ENCODE measurements at regions not wholly inside any gene's neighbourhood (a gene's known extent, or its start where the extent isn't known, plus 50 kb on each side); places are given as distances from the start of the nearest gene placed in this dataset.
"Not testable (repeated sequence)": the region's sequence is repeated elsewhere in the genome, so short reads cannot be mapped to it uniquely, and the experiment has no call there.

DNA sequence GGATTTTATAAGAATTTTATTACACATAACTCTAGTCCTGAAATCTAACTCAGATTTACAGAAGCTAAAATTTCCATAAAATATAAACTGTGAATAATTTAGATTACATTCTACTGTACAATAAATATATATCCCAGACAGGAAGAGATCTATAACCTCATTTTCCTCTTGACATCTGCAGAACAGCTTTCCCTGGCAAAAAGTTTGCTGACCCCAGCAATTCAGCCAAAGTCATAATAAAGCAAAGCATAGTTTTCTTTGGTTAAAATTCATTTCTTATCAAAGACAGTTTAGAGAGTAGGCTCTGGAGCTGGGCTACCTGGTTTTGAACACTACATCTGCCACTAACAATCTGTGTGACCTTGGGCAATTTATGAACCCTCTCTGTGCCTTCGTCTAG is 372.5 kb downstream of the CAAP1 start:
- Histone ChIP-seq H3K9ac (no peak overlapping the region), H3K4me1 (no peaks in the 10 kb centered on the region), H3K4me3 (no peak overlapping the region), H3K9me3 (no peaks in the 10 kb centered on the region), H3K27ac (no peak overlapping the region), H3K36me3 (no peaks in the 10 kb centered on the region), H3K4me2 (no peak overlapping the region), H3K27me3 (no peaks in the 10 kb centered on the region), H4K20me1 (no peaks in the 10 kb centered on the region)
- no peak for TF ChIP-seq Cebpa-rat (IDR thresholded peaks at IDR 0.05)

DNA sequence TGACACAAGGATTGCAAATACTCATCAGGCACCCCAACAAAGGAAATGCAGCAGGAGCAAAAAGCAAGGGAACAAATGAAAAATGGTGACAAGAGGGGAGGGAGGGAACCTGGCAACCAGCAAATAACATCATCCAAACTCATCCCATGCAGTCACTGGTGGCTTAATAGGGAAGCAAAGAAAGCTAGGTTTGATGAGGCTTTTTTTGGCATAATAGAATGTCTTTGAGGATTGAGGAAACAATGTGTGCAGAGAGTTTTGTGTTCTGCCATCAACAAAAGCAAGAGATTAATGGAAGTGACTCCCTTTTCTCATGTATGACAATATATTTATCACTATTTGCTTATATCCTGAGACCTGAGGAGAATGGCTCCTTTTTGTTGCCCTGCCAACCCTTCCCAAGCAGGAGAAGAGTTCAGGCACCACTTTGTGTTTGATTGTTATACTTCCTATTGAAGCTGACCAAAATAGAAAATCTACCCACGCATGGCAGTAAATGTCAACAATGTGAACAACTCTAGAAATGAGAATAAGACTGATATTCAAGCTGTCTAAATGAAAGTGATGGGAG is 375.7 kb downstream of the CAAP1 start:
- H3K27me3 ChIP-seq = no peaks in the 10 kb centered on the region
- H3K4me2 ChIP-seq = no peak overlapping the region
- H3K36me3 ChIP-seq = no peaks in the 10 kb centered on the region
- no peaks in the 10 kb centered on the region for H4K20me1 ChIP-seq
- no peak for TF ChIP-seq Cebpa-rat (IDR thresholded peaks at IDR 0.05)
- H3K27ac ChIP-seq = no peak overlapping the region
- H3K4me3 ChIP-seq = no peak overlapping the region
- H3K4me1 ChIP-seq = no peaks in the 10 kb centered on the region
- no peaks in the 10 kb centered on the region for H3K9me3 ChIP-seq
- no peak overlapping the region for H3K9ac ChIP-seq

DNA sequence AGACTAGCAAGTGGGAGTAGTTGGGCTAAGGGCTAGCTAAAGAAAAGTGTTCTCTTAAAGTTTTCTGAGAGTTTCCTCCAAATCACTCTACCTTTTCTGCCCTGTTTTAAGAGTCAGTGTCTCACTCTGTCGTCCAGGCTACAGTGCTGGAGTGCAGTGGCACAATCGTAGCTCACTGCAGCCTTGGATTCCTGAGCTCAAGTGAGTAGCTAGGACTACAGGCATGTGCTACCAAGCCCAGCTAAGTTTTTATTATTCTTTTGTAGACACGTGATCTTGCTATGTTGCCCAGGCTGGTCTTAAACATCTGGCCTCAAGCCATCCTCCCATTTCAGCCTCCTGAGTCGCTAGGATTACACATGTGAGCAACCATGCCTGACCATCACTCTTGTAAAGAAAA is 378.9 kb downstream of the CAAP1 start:
- no peaks in the 10 kb centered on the region for H3K27me3 ChIP-seq
- H3K4me2 ChIP-seq = no peak overlapping the region
- H3K9me3 ChIP-seq = no peaks in the 10 kb centered on the region
- no peaks in the 10 kb centered on the region for H3K36me3 ChIP-seq
- no peak overlapping the region for H3K27ac ChIP-seq
- H4K20me1 ChIP-seq = no peaks in the 10 kb centered on the region
- H3K4me1 ChIP-seq = no peaks in the 10 kb centered on the region
- H3K4me3 ChIP-seq = no peak overlapping the region
- H3K9ac ChIP-seq = no peak overlapping the region
- TF ChIP-seq Cebpa-rat (IDR thresholded peaks at IDR 0.05) = no peak

DNA sequence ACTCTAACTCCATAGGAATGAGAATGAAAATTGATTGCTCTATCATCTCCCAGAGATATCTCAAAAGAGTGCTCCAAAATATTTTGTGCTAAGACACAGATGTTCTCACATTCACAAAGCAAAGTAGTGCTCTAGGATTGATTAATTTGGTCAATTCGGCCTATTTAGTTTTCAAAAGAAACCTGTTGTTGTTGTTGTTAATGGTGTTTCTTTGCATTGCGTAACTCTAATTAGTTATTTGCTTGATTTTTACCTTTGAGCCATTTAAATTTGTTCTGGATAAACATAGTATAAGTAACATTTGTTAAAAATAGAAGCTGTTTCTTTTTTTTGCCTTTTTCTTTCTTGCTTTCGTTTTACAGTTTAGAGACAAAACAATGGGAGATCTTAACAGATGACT is 382.5 kb downstream of the CAAP1 start:
- Histone ChIP-seq H3K27me3 (no peaks in the 10 kb centered on the region), H3K4me2 (no peak overlapping the region), H3K4me1 (no peaks in the 10 kb centered on the region), H3K27ac (no peak overlapping the region), H3K9me3 (no peaks in the 10 kb centered on the region), H3K4me3 (no peak overlapping the region), H4K20me1 (no peaks in the 10 kb centered on the region), H3K36me3 (no peaks in the 10 kb centered on the region), H3K9ac (no peak overlapping the region)
- no peak for TF ChIP-seq Cebpa-rat (IDR thresholded peaks at IDR 0.05)

DNA sequence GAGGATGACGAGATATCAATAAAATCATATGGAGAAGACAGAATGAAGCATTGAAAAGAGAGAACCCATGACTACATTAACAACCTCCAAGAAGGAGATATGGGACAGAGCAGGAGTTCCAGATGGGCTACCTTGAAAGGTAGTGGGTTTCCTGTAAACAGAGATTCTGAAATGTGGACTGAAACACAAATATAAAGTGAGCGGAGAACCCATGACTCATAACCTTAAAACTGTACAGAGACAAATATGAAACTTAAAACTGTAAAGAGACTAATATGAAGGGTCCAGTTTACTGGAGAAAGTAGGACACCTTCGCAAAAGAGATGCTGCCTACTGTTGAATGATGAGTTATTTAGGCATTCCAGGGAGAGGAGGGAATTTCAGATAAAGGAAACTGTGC is 383.7 kb downstream of the CAAP1 start:
- Histone ChIP-seq H3K36me3 (no peaks in the 10 kb centered on the region), H3K27ac (no peak overlapping the region), H3K4me1 (no peaks in the 10 kb centered on the region), H3K9ac (no peak overlapping the region), H3K9me3 (no peaks in the 10 kb centered on the region), H4K20me1 (no peaks in the 10 kb centered on the region), H3K4me3 (no peak overlapping the region), H3K4me2 (no peak overlapping the region), H3K27me3 (no peaks in the 10 kb centered on the region)
- TF ChIP-seq Cebpa-rat (IDR thresholded peaks at IDR 0.05) = no peak

DNA sequence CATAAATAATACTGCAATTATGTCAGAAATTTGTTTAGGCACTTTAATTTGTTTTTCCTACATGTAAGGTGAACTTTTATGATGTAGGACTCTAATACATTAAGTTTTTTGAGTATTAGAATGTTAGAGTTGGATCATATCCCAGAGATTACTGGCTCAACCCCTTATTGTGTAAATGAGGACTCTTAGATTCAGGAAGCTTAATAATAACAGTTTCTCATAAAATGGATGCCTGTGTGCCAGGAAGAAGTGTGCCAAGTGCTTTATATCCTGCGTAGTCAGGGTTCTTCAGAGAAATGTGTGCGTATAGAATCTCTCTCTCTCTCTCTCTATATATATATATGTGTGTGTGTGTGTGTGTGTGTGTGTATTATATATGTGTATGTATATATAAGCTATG is 388.5 kb downstream of the CAAP1 start:
- H4K20me1 ChIP-seq = no peaks in the 10 kb centered on the region
- no peak overlapping the region for H3K27ac ChIP-seq
- H3K9ac ChIP-seq = no peak overlapping the region
- H3K4me2 ChIP-seq = no peak overlapping the region
- no peak overlapping the region for H3K4me3 ChIP-seq
- H3K36me3 ChIP-seq = no peaks in the 10 kb centered on the region
- no peak for TF ChIP-seq Cebpa-rat (IDR thresholded peaks at IDR 0.05)
- H3K4me1 ChIP-seq = no peaks in the 10 kb centered on the region
- no peaks in the 10 kb centered on the region for H3K27me3 ChIP-seq
- H3K9me3 ChIP-seq = no peaks in the 10 kb centered on the region

DNA sequence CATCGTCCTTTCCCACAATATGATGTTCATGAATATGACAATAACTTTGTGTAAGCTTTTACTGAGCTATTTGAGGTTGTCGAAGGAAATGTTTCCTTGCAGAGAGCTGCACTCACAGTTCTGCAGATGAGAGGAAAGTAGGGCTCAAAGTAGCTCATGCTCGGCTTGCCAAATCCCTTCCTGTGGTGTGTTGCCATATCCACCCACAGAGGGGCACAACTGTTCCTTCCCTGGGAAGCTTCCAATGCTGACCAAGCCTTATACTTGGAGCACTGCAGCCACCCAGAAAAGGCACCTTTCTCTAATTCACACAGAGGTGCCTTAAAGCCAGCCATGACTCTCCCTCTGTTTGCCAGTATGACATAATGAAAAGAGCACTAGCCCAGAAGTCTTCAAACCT is 390.3 kb downstream of the CAAP1 start:
- H4K20me1 ChIP-seq = no peaks in the 10 kb centered on the region
- H3K4me2 ChIP-seq = no peak overlapping the region
- no peaks in the 10 kb centered on the region for H3K36me3 ChIP-seq
- no peak overlapping the region for H3K27ac ChIP-seq
- H3K4me3 ChIP-seq = no peak overlapping the region
- no peaks in the 10 kb centered on the region for H3K27me3 ChIP-seq
- no peaks in the 10 kb centered on the region for H3K4me1 ChIP-seq
- TF ChIP-seq Cebpa-rat (IDR thresholded peaks at IDR 0.05) = no peak
- peaks cover 5% of the 10 kb centered on the region; the same call in 1 of the 2 replicates for H3K9me3 ChIP-seq
- H3K9ac ChIP-seq = no peak overlapping the region

DNA sequence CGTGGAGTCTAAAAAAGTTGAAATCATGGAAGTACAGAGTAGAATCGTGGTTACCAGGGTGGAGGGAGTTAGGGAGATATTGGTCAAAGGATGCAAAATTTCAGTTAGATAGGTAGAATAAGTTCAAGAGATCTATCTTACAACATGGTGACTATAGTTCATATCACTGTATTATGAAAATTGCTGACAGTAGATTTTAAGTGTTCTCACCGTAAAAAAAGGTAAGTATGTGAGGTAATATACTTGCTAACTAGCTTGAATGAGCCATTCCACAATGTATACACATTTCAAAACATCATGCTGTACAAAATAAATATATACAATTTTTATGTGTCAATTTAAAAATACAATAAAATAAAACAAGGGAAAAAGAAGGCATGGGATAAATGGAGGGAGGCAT is 392.1 kb downstream of the CAAP1 start:
- Histone ChIP-seq H3K27me3 (no peaks in the 10 kb centered on the region), H3K36me3 (no peaks in the 10 kb centered on the region), H3K9ac (no peak overlapping the region), H3K4me3 (no peak overlapping the region), H4K20me1 (no peaks in the 10 kb centered on the region), H3K27ac (no peak overlapping the region), H3K4me2 (no peak overlapping the region), H3K9me3 (peaks cover 5% of the 10 kb centered on the region; the same call in 1 of the 2 replicates), H3K4me1 (no peaks in the 10 kb centered on the region)
- no peak for TF ChIP-seq Cebpa-rat (IDR thresholded peaks at IDR 0.05)

DNA sequence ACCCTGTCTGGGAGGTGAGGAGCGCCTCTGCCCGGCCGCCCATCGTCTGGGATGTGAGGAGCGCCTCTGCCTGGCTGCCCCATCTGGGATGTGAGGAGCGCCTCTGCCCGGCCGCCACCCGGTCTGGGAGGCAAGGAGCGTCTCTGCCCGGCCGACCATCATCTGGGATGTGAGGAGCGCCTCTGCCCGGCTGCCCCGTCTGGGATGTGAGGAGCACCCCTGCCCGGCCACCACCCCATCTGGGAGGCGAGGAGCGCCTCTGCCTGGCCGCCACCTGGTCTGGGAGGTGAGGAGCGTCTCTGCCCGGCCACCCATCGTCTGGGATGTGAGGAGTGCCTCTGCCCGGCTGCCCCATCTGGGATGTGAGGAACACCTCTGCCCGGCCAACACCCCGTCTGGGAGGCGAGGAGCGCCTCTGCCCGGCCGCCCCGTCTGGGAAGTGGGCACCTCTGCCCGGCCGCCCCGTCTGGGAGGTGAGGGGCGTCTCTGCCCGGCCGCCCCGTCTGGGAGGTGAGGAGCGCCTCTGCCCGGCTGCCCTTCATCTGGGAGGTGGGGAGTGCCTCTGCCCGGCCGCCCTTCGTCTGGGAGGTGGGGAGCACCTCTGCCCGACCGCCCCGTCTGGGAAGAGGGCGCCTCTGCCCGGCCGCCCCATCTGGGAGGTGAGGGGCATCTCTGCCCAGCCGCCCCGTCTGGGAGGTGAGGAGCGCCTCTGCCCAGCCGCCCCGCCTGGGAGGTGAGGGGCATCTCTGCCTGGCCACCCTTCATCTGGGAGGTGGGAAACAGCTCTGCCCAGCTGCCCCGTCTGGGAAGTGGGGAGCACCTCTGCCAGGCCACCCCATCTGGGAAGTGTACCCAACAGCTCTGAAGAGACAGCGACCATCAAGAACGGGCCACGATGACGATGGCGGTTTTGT is 399.7 kb downstream of the CAAP1 start:
- H3K4me2 ChIP-seq, H3K4me1 ChIP-seq, H3K9ac ChIP-seq, H3K27me3 ChIP-seq, H3K27ac ChIP-seq, H3K4me3 ChIP-seq, H3K36me3 ChIP-seq, H4K20me1 ChIP-seq: not testable (repeated sequence)
- H3K9me3 ChIP-seq = peaks cover 31% of the 10 kb centered on the region

DNA sequence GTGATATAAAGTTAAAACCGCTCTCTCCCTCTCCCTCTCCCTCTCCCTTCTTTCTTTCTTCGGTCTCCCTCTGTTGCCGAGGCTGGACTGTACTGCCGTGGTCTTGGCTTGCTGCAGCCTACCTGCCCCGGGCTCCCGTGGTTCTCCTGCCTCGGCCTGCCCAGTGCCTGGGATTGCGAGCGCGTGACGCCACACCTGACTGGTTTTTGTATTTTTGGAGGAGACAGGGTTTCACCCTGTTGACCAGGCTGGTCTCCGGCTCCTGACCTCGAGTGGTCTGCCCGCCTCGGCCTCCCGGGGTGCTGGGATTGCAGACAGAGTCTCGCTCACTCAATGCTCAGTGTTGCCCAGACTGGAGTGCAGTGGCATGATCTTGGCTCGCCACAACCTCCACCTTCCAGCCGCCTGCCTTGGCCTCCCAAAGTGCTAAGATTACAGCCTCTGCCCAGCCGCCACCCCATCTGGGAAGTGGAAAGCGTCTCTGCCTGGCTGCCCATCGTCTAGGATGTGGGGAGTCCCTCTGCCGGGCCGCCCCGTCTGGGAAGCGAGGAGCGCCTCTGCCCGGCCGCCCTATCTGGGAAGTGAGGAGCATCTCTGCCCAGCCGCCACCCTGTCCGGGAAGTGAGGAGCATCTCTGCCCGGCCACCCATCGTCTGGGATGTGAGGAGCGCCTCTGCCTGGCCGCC is 400.5 kb downstream of the CAAP1 start:
- H3K27me3 ChIP-seq = not testable (repeated sequence)

More for the DNA sequence above, 400.5 kb downstream of the CAAP1 start:
- H3K27ac ChIP-seq, H3K9ac ChIP-seq, H3K4me1 ChIP-seq, H3K36me3 ChIP-seq, H4K20me1 ChIP-seq, H3K4me3 ChIP-seq, H3K4me2 ChIP-seq: not testable (repeated sequence)
- peaks cover 26% of the 10 kb centered on the region for H3K9me3 ChIP-seq
